GM12875 (cell line): ENCODE measurements at regions not wholly inside any gene's neighbourhood (a gene's known extent, or its start where the extent isn't known, plus 50 kb on each side); places are given as distances from the start of the nearest gene placed in this dataset.

Experiments used
- H3K4me3 ChIP-seq: one replicate; pipeline ENCODE4 v1.5.1; 2011; ENCODE audit warnings: low read depth, low read length, control low read depth
- TF ChIP-seq, protein P1 (sequence below): IDR thresholded peaks from 2 replicates; pipeline ENCODE4 v1.5.1; 2011; ENCODE audit warnings: low read depth, mild to moderate bottlenecking, control low read depth, inconsistent platforms, low read length, moderate library complexity, borderline replicate concordance; ENCODE audit not compliant: insufficient read depth

GRCh38 chr7:131879424-131879823, 323.0 kb upstream of the PODXL start:
- H3K4me3 ChIP-seq, result no peak overlapping the region
- TF ChIP-seq, protein P1, sequence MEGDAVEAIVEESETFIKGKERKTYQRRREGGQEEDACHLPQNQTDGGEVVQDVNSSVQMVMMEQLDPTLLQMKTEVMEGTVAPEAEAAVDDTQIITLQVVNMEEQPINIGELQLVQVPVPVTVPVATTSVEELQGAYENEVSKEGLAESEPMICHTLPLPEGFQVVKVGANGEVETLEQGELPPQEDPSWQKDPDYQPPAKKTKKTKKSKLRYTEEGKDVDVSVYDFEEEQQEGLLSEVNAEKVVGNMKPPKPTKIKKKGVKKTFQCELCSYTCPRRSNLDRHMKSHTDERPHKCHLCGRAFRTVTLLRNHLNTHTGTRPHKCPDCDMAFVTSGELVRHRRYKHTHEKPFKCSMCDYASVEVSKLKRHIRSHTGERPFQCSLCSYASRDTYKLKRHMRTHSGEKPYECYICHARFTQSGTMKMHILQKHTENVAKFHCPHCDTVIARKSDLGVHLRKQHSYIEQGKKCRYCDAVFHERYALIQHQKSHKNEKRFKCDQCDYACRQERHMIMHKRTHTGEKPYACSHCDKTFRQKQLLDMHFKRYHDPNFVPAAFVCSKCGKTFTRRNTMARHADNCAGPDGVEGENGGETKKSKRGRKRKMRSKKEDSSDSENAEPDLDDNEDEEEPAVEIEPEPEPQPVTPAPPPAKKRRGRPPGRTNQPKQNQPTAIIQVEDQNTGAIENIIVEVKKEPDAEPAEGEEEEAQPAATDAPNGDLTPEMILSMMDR, result no peak

DNA sequence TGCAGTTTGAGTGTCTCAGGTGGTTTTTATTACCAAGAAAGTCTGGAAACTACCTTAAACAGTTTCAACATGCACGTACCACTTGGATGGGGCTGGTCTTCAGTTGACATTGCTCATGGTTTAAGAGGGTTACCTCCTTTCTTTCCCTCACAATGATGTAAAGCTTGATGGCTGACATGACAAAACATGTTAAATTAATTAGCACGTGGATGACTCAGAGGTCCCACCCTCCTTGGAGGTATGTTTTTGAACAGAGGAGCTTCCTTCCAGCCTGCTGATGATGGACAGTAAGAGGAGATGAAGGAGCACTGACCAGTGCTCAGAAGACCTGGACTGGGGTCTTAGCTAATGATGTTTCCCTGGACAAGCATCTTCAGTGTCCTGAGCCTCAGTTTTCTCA, 322.3 kb upstream of the PODXL start:
- TF ChIP-seq, protein P1, result no peak
- no peak overlapping the region for H3K4me3 ChIP-seq

- TF ChIP-seq, protein P1, result no peak
- no peak overlapping the region for H3K4me3 ChIP-seq
These were observed 317.2 kb upstream of the PODXL start for GRCh38 chr7:131873581-131873980.

DNA sequence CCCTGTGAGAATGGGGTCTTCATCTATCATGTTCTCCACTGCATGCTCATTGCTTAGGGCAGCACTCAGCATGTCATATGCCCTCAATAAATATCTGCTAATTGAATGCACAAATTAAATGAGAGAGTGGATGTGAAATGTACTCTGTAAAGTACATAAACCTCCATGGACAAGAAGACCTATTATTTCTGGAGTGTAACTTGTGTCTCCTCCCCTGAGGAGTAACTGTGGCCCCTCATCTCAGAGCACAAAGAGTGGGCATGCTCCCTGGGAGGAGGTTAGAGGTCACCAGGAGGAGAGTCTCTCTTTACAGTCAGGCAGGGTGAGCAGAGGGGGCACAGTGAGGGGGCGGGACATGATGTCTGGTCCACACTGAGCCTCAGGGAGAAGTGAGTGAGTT, 313.6 kb upstream of the PODXL start:
- TF ChIP-seq, protein P1, result no peak
- no peak overlapping the region for H3K4me3 ChIP-seq

GRCh38 chr7:131869169-131869844, 312.9 kb upstream of the PODXL start:
- no peak overlapping the region for H3K4me3 ChIP-seq
- TF ChIP-seq, protein P1, result no peak

DNA sequence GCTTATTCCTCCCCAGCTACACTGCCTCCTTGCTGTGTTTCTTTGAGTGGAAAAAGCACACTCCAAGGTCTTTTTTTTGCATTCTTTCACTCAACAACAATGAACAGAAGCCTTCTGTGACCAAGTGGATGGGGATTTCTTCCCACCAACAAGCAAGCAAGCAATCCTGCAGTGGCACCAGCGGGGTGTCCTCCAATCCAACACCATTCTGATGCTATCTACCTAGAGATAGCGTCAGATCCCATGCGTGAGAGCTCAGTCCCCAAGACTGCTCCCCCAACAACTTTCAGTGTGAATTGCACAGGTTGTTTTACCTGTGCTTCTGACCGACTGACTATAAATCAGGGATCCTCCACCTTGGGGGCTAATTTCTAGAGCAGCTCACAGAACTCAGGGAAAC, 311.0 kb upstream of the PODXL start:
- H3K4me3 ChIP-seq, result no peak overlapping the region
- TF ChIP-seq, protein P1, result no peak

- no peak overlapping the region for H3K4me3 ChIP-seq
- TF ChIP-seq, protein P1, result no peak
These were observed 309.5 kb upstream of the PODXL start for GRCh38 chr7:131865911-131866310.
